ENCODE measurements at regions not wholly inside any gene's neighbourhood (a gene's known extent, or its start where the extent isn't known, plus 50 kb on each side); places are given as distances from the start of the nearest gene placed in this dataset.

DNA sequence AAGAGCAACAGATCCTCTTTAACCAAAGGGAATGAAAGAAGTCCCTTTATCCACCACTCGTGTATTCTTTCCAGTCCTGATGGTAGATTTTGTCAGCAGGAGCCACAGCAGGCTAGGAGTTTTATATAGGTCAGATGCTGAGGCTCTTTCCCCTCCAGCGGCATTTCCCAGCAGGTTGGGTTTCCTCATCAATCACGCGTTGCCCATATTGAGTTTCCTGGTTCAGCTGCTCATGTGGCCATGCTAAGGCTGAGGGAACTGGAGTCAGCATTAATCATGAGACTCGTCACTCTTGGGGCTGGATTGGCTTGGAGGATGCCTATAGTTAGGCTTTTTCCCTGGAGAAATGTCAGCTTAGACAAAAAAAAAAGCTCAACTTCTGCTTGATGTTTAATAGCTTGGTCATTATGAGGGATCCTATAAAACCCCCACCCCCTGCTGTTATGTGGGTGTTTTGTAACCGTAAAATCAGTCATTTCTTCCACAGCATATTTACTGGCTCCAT, 193.4 kb upstream of the GAS1 start:
- no peak overlapping the region for H3K4me3 ChIP-seq (ENCODE audit: low read length in 2 of 2)
- H3K36me3 ChIP-seq (ENCODE audit: control insufficient read depth in 2 of 2, insufficient read depth in 2 of 2, low read length in 1 of 2) = no peaks in the 10 kb centered on the region
- 83% methylated on average over 6 of the region's 6 CpGs for WGBS
- no peak overlapping the region for H3K27ac ChIP-seq (ENCODE audit: low read depth in 1 of 2, low read length in 1 of 2)
- H3K9me3 ChIP-seq (ENCODE audit: control insufficient read depth in 2 of 2, insufficient read depth in 1 of 2, low read length in 1 of 2) = no peaks in the 10 kb centered on the region
- no peaks in the 10 kb centered on the region for H3K4me1 ChIP-seq (ENCODE audit: control insufficient read depth in 2 of 2, insufficient read depth in 2 of 2, low read length in 2 of 2)
- no peak for DNase-seq (ENCODE audit: low read depth in 6 of 9, low spot score in 9 of 9)
- H3K27me3 ChIP-seq (ENCODE audit: control insufficient read depth in 2 of 2, insufficient read depth in 1 of 2, low read length in 1 of 2) = no peaks in the 10 kb centered on the region

DNA sequence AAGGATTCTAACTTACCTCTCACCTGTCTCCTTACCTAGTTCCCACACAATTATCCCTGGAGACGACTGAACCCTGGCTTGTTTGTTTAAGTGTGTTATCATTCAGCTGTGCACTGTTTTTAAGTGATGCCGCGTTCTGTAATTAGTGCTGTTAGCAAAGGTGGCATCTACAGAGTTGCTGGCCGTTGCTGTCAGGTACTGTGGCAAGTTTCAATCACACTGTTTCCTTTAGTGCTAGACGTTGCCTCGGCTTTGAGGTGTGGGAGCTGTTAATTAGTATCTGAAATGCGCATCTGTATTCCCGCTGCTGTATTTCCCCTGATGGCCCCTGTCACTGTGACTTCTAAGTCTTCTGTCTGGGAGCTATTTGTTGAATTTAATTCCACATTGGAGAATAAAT, 193.8 kb upstream of the GAS1 start:
- H3K9me3 ChIP-seq (ENCODE audit: control insufficient read depth in 2 of 2, insufficient read depth in 1 of 2, low read length in 1 of 2) = no peaks in the 10 kb centered on the region
- H3K4me3 ChIP-seq (ENCODE audit: low read length in 2 of 2) = no peak overlapping the region
- DNase-seq (ENCODE audit: low read depth in 6 of 9, low spot score in 9 of 9) = no peak
- no peaks in the 10 kb centered on the region for H3K27me3 ChIP-seq (ENCODE audit: control insufficient read depth in 2 of 2, insufficient read depth in 1 of 2, low read length in 1 of 2)
- no peaks in the 10 kb centered on the region for H3K4me1 ChIP-seq (ENCODE audit: control insufficient read depth in 2 of 2, insufficient read depth in 2 of 2, low read length in 2 of 2)
- 83% methylated on average over 8 of the region's 8 CpGs for WGBS
- no peaks in the 10 kb centered on the region for H3K36me3 ChIP-seq (ENCODE audit: control insufficient read depth in 2 of 2, insufficient read depth in 2 of 2, low read length in 1 of 2)
- H3K27ac ChIP-seq (ENCODE audit: low read depth in 1 of 2, low read length in 1 of 2) = no peak overlapping the region

DNA sequence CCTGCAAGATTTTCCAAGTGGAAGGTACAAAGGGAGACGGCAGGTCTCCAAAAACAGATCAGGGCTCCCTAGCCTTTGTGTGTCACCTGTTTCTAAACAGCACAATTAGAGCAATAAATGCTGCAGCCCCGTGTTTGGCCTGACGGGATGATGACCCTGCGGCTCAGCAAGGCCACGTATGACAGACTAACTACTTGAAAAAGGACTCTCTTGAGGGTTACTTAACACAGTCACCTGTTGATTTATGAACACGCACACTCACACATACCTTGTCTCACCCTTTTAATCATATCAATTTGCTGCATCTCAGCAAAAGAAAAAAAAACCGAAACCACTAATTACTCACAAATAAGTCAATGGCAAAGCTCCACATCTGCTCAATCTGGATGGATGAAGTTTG, 199.6 kb upstream of the GAS1 start:
- H3K36me3 ChIP-seq (ENCODE audit: control insufficient read depth in 2 of 2, insufficient read depth in 2 of 2, low read length in 1 of 2) = no peaks in the 10 kb centered on the region
- H3K4me1 ChIP-seq (ENCODE audit: control insufficient read depth in 2 of 2, insufficient read depth in 2 of 2, low read length in 2 of 2) = peaks cover 0 to 2% of the 10 kb centered on the region in 2 donors
- DNase-seq (ENCODE audit: low read depth in 6 of 9, low spot score in 9 of 9) = no peak
- no peaks in the 10 kb centered on the region for H3K9me3 ChIP-seq (ENCODE audit: control insufficient read depth in 2 of 2, insufficient read depth in 1 of 2, low read length in 1 of 2)
- peaks cover 4 to 30% of the 10 kb centered on the region in 2 donors for H3K27me3 ChIP-seq (ENCODE audit: control insufficient read depth in 2 of 2, insufficient read depth in 1 of 2, low read length in 1 of 2)
- no peak overlapping the region for H3K4me3 ChIP-seq (ENCODE audit: low read length in 2 of 2)
- WGBS = 87% methylated on average over 7 of the region's 7 CpGs
- H3K27ac ChIP-seq (ENCODE audit: low read depth in 1 of 2, low read length in 1 of 2) = no peak overlapping the region

DNA sequence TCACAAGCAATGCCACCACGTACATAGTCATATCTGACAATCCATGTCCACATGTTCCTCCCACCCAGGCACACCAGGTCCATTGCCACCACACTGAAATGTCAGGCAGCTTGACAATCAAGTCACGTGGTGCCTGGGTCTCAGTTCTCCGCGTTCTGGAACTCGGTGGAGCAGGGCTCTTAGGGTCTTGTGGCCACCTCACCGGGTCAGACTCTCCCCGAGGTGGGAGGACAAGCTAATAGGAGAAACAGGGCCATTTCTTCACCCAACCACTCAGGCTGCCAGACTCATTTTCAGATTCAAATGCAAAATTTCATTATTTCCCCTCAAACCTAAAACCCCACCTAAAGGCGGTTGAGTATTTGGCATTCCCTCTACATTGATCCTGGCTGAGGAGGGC, 200.5 kb upstream of the GAS1 start:
- H3K9me3 ChIP-seq (ENCODE audit: control insufficient read depth in 2 of 2, insufficient read depth in 1 of 2, low read length in 1 of 2) = no peaks in the 10 kb centered on the region
- H3K27me3 ChIP-seq (ENCODE audit: control insufficient read depth in 2 of 2, insufficient read depth in 1 of 2, low read length in 1 of 2) = peaks cover 4 to 30% of the 10 kb centered on the region in 2 donors
- H3K36me3 ChIP-seq (ENCODE audit: control insufficient read depth in 2 of 2, insufficient read depth in 2 of 2, low read length in 1 of 2) = no peaks in the 10 kb centered on the region
- no peak for DNase-seq (ENCODE audit: low read depth in 6 of 9, low spot score in 9 of 9)
- 96% methylated on average over 8 of the region's 8 CpGs for WGBS
- H3K27ac ChIP-seq (ENCODE audit: low read depth in 1 of 2, low read length in 1 of 2) = no peak overlapping the region
- H3K4me1 ChIP-seq (ENCODE audit: control insufficient read depth in 2 of 2, insufficient read depth in 2 of 2, low read length in 2 of 2) = peaks cover 0 to 2% of the 10 kb centered on the region in 2 donors
- no peak overlapping the region for H3K4me3 ChIP-seq (ENCODE audit: low read length in 2 of 2)

DNA sequence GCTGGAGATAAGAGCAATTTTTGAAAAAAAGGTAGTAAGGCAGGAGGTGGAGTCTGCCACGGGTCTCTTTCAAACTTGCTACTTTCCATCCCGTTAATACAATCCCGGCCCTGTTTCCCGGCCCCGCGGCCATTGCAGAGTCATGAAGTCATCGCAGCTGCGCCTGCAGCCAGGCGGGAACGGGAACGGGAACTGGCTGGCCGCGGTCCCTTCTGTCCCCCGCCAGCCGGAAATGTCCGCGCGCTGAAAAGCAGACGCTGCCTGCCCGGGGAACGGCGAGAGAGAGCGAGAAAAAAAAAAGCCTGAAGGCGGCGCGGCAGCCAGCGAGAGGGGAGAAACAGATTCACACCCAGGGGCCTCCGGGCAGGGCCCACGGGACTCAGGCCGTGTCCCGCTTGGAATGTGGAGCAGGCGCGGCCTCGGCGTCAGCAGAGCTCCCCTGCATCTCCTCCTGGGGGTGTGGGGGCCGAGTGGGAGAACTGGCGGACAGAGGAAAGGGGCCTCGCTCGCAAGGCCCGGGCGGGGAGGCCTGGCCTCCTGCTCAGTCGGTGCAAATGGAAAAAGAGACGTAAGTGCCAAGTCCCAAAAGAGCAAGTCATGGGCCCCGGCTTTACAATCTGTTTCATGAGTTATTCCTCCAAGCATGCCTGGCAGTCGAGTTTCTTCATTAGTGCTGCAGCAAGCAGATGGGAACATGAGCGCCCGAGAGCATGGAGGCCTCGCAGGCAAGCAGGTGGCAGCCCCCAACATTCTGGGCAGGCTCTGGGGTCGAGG, 201.2 kb upstream of the GAS1 start:
- 15% methylated on average over 49 of the region's 49 CpGs for WGBS
- Histone ChIP-seq H3K27ac (ENCODE audit: low read depth in 1 of 2, low read length in 1 of 2) (peak overlapping the region in 1 of 2 donors; percentile 40), H3K9me3 (ENCODE audit: control insufficient read depth in 2 of 2, insufficient read depth in 1 of 2, low read length in 1 of 2) (no peaks in the 10 kb centered on the region)

DNA sequence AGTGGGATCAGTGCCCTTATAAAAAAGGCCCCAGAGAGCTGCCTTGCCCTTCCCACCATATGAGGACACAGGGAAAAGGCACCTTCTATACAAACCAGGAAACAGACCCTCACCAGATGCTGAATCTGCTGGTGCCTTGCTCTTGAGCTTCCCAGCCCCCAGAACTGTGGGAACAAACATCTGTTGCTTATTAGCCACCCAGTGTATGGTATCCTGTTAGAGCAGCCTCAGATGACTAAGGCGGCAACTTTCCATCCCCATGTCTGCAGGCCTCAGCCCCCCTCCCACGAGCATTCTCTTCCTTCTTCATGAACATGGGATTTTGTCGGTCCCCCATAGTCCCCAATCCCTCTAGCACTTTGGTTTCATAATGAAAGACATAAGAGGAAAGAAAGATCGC, 202.5 kb upstream of the GAS1 start:
- H3K9me3 ChIP-seq (ENCODE audit: control insufficient read depth in 2 of 2, insufficient read depth in 1 of 2, low read length in 1 of 2) = no peaks in the 10 kb centered on the region
- H3K27me3 ChIP-seq (ENCODE audit: control insufficient read depth in 2 of 2, insufficient read depth in 1 of 2, low read length in 1 of 2) = peaks cover 4 to 30% of the 10 kb centered on the region in 2 donors
- DNase-seq (ENCODE audit: low read depth in 6 of 9, low spot score in 9 of 9) = no peak
- no peak overlapping the region for H3K27ac ChIP-seq (ENCODE audit: low read depth in 1 of 2, low read length in 1 of 2)
- 71% methylated on average over 4 of the region's 4 CpGs for WGBS
- H3K4me3 ChIP-seq (ENCODE audit: low read length in 2 of 2) = no peak overlapping the region
- H3K4me1 ChIP-seq (ENCODE audit: control insufficient read depth in 2 of 2, insufficient read depth in 2 of 2, low read length in 2 of 2) = peaks cover 0 to 2% of the 10 kb centered on the region in 2 donors
- H3K36me3 ChIP-seq (ENCODE audit: control insufficient read depth in 2 of 2, insufficient read depth in 2 of 2, low read length in 1 of 2) = no peaks in the 10 kb centered on the region

More for the DNA sequence above, 201.2 kb upstream of the GAS1 start:
- peaks cover 4 to 30% of the 10 kb centered on the region in 2 donors for H3K27me3 ChIP-seq (ENCODE audit: control insufficient read depth in 2 of 2, insufficient read depth in 1 of 2, low read length in 1 of 2)
- no peak overlapping the region for H3K4me3 ChIP-seq (ENCODE audit: low read length in 2 of 2)
- peak in 2 of 9 donors; percentile 9 to 13 for DNase-seq (ENCODE audit: low read depth in 6 of 9, low spot score in 9 of 9)
- peaks cover 0 to 2% of the 10 kb centered on the region in 2 donors for H3K4me1 ChIP-seq (ENCODE audit: control insufficient read depth in 2 of 2, insufficient read depth in 2 of 2, low read length in 2 of 2)
- H3K36me3 ChIP-seq (ENCODE audit: control insufficient read depth in 2 of 2, insufficient read depth in 2 of 2, low read length in 1 of 2) = no peaks in the 10 kb centered on the region

DNA sequence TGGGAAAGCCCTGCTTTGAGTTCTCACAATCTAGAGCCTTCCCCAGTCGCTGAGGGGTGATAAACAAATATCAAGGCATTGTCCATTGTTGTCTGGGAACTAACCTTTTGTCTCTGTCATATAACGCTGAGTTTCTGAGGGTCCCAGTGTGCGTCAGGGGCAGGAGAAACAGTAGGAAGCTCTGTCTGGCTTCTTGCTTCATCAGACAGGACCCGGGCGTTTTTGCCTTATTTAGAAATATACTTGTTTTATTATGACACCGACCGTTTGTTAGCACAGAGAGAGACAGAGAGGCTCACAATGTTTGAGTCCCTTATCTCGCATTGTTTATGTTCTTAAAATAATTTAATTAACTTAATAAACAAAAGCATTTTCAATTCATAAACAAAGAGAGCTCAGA, 204.9 kb upstream of the GAS1 start:
- Histone ChIP-seq H3K9me3 (ENCODE audit: control insufficient read depth in 2 of 2, insufficient read depth in 1 of 2, low read length in 1 of 2) (no peaks in the 10 kb centered on the region), H3K27me3 (ENCODE audit: control insufficient read depth in 2 of 2, insufficient read depth in 1 of 2, low read length in 1 of 2) (peaks cover 4 to 25% of the 10 kb centered on the region in 2 donors), H3K27ac (ENCODE audit: low read depth in 1 of 2, low read length in 1 of 2) (no peak overlapping the region), H3K36me3 (ENCODE audit: control insufficient read depth in 2 of 2, insufficient read depth in 2 of 2, low read length in 1 of 2) (no peaks in the 10 kb centered on the region), H3K4me3 (ENCODE audit: low read length in 2 of 2) (no peak overlapping the region), H3K4me1 (ENCODE audit: control insufficient read depth in 2 of 2, insufficient read depth in 2 of 2, low read length in 2 of 2) (peaks cover 0 to 2% of the 10 kb centered on the region in 2 donors)
- 81% methylated on average over 8 of the region's 8 CpGs for WGBS
- DNase-seq (ENCODE audit: low read depth in 6 of 9, low spot score in 9 of 9) = no peak

DNA sequence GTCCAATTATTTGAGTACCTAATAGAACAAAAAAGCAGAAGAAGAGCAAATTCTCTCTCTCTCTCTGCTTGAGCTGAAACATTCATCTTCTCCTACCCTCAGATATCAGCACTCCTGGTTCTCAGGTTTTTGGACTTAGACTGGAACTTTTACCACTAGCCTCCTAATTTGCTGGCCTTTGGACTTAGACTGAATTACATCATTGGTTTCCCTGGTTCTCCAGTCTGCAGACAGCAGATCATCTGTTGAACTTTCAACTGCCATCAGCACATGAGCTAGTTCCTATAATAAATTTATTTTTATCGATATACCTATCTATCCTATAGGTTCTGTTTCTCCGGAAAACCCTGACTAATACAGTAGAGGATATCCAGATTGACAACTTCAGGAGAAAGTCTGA, 208.9 kb upstream of the GAS1 start:
- no peaks in the 10 kb centered on the region for H3K4me1 ChIP-seq (ENCODE audit: control insufficient read depth in 2 of 2, insufficient read depth in 2 of 2, low read length in 2 of 2)
- H3K9me3 ChIP-seq (ENCODE audit: control insufficient read depth in 2 of 2, insufficient read depth in 1 of 2, low read length in 1 of 2) = no peaks in the 10 kb centered on the region
- no peak overlapping the region for H3K4me3 ChIP-seq (ENCODE audit: low read length in 2 of 2)
- no peaks in the 10 kb centered on the region for H3K27me3 ChIP-seq (ENCODE audit: control insufficient read depth in 2 of 2, insufficient read depth in 1 of 2, low read length in 1 of 2)
- no peaks in the 10 kb centered on the region for H3K36me3 ChIP-seq (ENCODE audit: control insufficient read depth in 2 of 2, insufficient read depth in 2 of 2, low read length in 1 of 2)
- no peak overlapping the region for H3K27ac ChIP-seq (ENCODE audit: low read depth in 1 of 2, low read length in 1 of 2)
- no peak for DNase-seq (ENCODE audit: low read depth in 6 of 9, low spot score in 9 of 9)
- WGBS = 99% methylated on average over 2 of the region's 2 CpGs

DNA sequence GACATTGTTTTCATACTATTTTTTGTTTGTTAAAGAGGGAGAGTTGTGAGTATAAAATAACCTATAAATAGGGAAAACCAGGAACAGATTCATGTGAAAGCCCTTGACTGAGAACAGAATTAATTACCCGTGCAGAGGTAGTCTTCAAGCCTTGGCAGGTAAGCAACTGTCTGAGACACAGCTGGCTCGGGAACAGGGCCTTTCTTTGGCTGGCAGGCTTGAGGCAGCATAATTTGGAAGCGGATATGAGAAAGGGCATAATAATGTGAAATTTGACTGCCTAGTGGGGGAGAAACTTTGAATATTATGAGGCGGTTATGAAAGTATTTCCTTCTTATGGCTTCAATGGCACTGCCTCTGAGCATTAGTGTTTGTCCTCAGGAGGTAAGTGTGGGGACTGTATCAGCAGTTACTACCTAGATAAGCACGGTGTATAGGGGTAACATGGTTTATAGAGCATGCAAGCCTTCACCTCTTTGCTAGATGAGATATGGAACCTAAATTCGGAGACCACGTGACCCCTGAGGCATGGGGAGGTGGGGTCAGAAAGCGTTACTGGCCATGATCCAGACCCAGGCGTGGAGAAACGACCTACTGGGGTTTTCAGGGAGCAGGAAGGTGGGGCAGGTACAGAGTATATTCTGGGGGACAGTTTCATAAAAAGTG, 210.2 kb upstream of the GAS1 start:
- no peaks in the 10 kb centered on the region for H3K4me1 ChIP-seq (ENCODE audit: control insufficient read depth in 2 of 2, insufficient read depth in 2 of 2, low read length in 2 of 2)
- no peak overlapping the region for H3K4me3 ChIP-seq (ENCODE audit: low read length in 2 of 2)
- peak overlapping the region in 1 of 2 donors; percentile 42 for H3K27ac ChIP-seq (ENCODE audit: low read depth in 1 of 2, low read length in 1 of 2)
- no peaks in the 10 kb centered on the region for H3K36me3 ChIP-seq (ENCODE audit: control insufficient read depth in 2 of 2, insufficient read depth in 2 of 2, low read length in 1 of 2)
- WGBS = 84% methylated on average over 10 of the region's 10 CpGs
- DNase-seq (ENCODE audit: low read depth in 6 of 9, low spot score in 9 of 9) = peak in 1 of 9 donors; percentile 5
- H3K9me3 ChIP-seq (ENCODE audit: control insufficient read depth in 2 of 2, insufficient read depth in 1 of 2, low read length in 1 of 2) = no peaks in the 10 kb centered on the region
- H3K27me3 ChIP-seq (ENCODE audit: control insufficient read depth in 2 of 2, insufficient read depth in 1 of 2, low read length in 1 of 2) = no peaks in the 10 kb centered on the region

Data from thymus (tissue), 11 donors.